HepG2 (cell line): ENCODE measurements at regions not wholly inside any gene's neighbourhood (a gene's known extent, or its start where the extent isn't known, plus 50 kb on each side); places are given as distances from the start of the nearest gene placed in this dataset.

Source experiments
- ATAC-seq: fragments of 200-7000 bp; cut with Tn5 transposase; 3 replicates; pipeline ENCODE4 v1.9.1; 2020; ENCODE audit warnings: mild to moderate bottlenecking, moderate library complexity
- BruUV-seq: library from RNA; stranded (reverse); fragments of 400-500 nt; replicated peaks from 2 replicates; lab custom pipeline; 2021; lab: Mats Ljungman, UMichigan
- CTCF ChIA-PET: fragments of 300-600 bp; formaldehyde crosslinking; extraction: SDS; loops from one replicate; lab custom pipeline; 2021; ENCODE audit warnings: low total read pairs, inconsistent platforms, low intra/inter-chr PET ratio; lab: Yijun Ruan, JAX
- POLR2A ChIA-PET: fragments of 350-600 bp; sonication (Branson Sonifier 250); formaldehyde crosslinking; loops from one replicate; lab custom pipeline; 2020; ENCODE audit warnings: antibody characterized with exemption, inconsistent platforms; lab: Yijun Ruan, JAX
- DNase-seq: peaks from one replicate; pipeline ENCODE4 v3.0.0-alpha.2; 2015; ENCODE audit warnings: low spot score
- FAIRE-seq: peaks from 3 replicates; lab custom pipeline; 2011; peaks lifted over from hg19 to GRCh38; lab: Jason Lieb, UNC
- H2AFZ ChIP-seq: one replicate; pipeline ENCODE4 v1.6.1; 2011; ENCODE audit warnings: low read length, inconsistent platforms
- H3K27ac ChIP-seq: fragments of 300-600 bp; 3 replicates; pipeline ENCODE4 v1.8.0; 2011; ENCODE audit warnings: mixed run types, mild to moderate bottlenecking, mixed read lengths, low read length, inconsistent platforms; ENCODE audit not compliant: insufficient read depth; ENCODE audit errors: extremely low read length
- H3K27me3 ChIP-seq, 2 experiments: fragments of 200-600 bp in 1 of 2; 2 replicates in 1 of 2; 3 replicates in 1 of 2; pipeline versions ENCODE4 v1.6.0 to v1.8.0; 2011; ENCODE audit warnings: low read length in 2 of 2, mild to moderate bottlenecking in 2 of 2, moderate library complexity in 2 of 2, inconsistent platforms in 1 of 2; ENCODE audit not compliant: insufficient read depth in 2 of 2, control insufficient read depth in 1 of 2
- H3K36me3 ChIP-seq, 2 experiments: fragments of 200-600 bp in 1 of 2; replicated peaks in 1 of 2; 2 replicates in 1 of 2; 3 replicates in 1 of 2; pipeline versions ENCODE4 v1.5.1 to v1.8.0; 2011; ENCODE audit warnings: low read length in 2 of 2, inconsistent platforms in 1 of 2; ENCODE audit not compliant: insufficient read depth in 2 of 2, control insufficient read depth in 1 of 2
- H3K4me1 ChIP-seq: 2 replicates; pipeline ENCODE4 v1.5.1; 2012; ENCODE audit warnings: low read length, inconsistent platforms; ENCODE audit not compliant: insufficient read depth
- H3K4me2 ChIP-seq: 2 replicates; pipeline ENCODE4 v1.6.0; 2011; ENCODE audit warnings: low read depth, low read length, inconsistent platforms
- H3K4me3 ChIP-seq, 3 experiments: fragments of 200-600 bp in 1 of 3; sonication (generic), shearing (Covaris generic) in 1 of 3; replicated peaks in 1 of 3; 2 replicates each; pipeline ENCODE4 v1.5.1; 2011 to 2016; ENCODE audit warnings: low read length in 3 of 3, inconsistent platforms in 2 of 3, low read depth in 2 of 3, mild to moderate bottlenecking in 2 of 3, control low read depth in 1 of 3, mixed read lengths in 1 of 3; ENCODE audit not compliant: insufficient read depth in 1 of 3
- H3K79me2 ChIP-seq: one replicate; pipeline ENCODE4 v1.6.1; 2011; ENCODE audit warnings: low read length, inconsistent platforms; ENCODE audit not compliant: insufficient read depth
- H3K9ac ChIP-seq: 2 replicates; pipeline ENCODE4 v1.6.0; 2011; ENCODE audit warnings: mild to moderate bottlenecking, low read depth, low read length, inconsistent platforms; ENCODE audit not compliant: insufficient read depth
- H3K9me3 ChIP-seq: 2 replicates; pipeline ENCODE4 v1.5.1; 2012; ENCODE audit warnings: mild to moderate bottlenecking, low read length
- H4K20me1 ChIP-seq: 2 replicates; pipeline ENCODE4 v1.6.0; 2011; ENCODE audit warnings: inconsistent platforms, mild to moderate bottlenecking, low read length, moderate library complexity; ENCODE audit not compliant: insufficient read depth
- FOXA1 ChIP-seq, 2 experiments: fragments of 450-650 bp in 1 of 2; sonication (generic) in 1 of 2; formaldehyde crosslinking in 1 of 2; IDR thresholded peaks; 2 replicates each; pipeline versions ENCODE4 v1.4.0 to v1.6.1; 2016 to 2020; ENCODE audit warnings: missing genetic modification reagents in 1 of 2
- GLMP ChIP-seq: sonication (generic); formaldehyde crosslinking; IDR thresholded peaks from 2 replicates; pipeline ENCODE4 v1.9.0; 2021; ENCODE audit warnings: missing genetic modification reagents, mild to moderate bottlenecking, borderline replicate concordance
- JDP2 ChIP-seq: sonication (generic); formaldehyde crosslinking; IDR thresholded peaks from 2 replicates; pipeline ENCODE4 v1.8.1; 2022; ENCODE audit warnings: missing genetic modification reagents, borderline replicate concordance
- NFE2 ChIP-seq: sonication (generic); formaldehyde crosslinking; IDR thresholded peaks from 2 replicates; pipeline ENCODE4 v1.4.0; 2020; ENCODE audit warnings: missing genetic modification reagents
- REPIN1 ChIP-seq: sonication (generic); formaldehyde crosslinking; IDR thresholded peaks from 2 replicates; pipeline ENCODE4 v1.8.0; 2022; ENCODE audit warnings: missing genetic modification reagents, low read depth, mild to moderate bottlenecking, borderline replicate concordance
- XRCC5 ChIP-seq: fragments of 200-400 bp; formaldehyde crosslinking; optimal IDR thresholded peaks from 2 replicates; pipeline ENCODE3; 2017; ENCODE audit warnings: mild to moderate bottlenecking, low read length
- ZKSCAN1 ChIP-seq: fragments of 150-350 bp; IDR thresholded peaks from 2 replicates; pipeline ENCODE4 v1.6.1; 2014; ENCODE audit warnings: low read length
- ZNF12 ChIP-seq: sonication (generic); formaldehyde crosslinking; IDR thresholded peaks from 2 replicates; pipeline ENCODE4 v1.5.0; 2020; ENCODE audit warnings: missing genetic modification reagents
- ZNF20 ChIP-seq: sonication (generic); formaldehyde crosslinking; IDR thresholded peaks from 2 replicates; pipeline ENCODE4 v1.4.0; 2020; ENCODE audit warnings: mild to moderate bottlenecking, moderate library complexity, missing genetic modification reagents
- ZNF724P ChIP-seq: sonication (generic); formaldehyde crosslinking; IDR thresholded peaks from 2 replicates; pipeline ENCODE4 v1.8.0; 2022; ENCODE audit warnings: missing genetic modification reagents, borderline replicate concordance
- WGBS: methylation state at CpG from one replicate; pipeline ENCODE4 v1.1.6; 2017; ENCODE audit warnings: low lambda C conversion rate; 5-methylcytosine and 5-hydroxymethylcytosine counted together
- in situ Hi-C: cut with HindIII; loops from 2 replicates; pipeline ENCODE4 v1.10.0; 2017; ENCODE audit warnings: low pct_unique_long_range_greater_than_20kb; ENCODE audit not compliant: extremely low pct_ligation_motif_present
- intact Hi-C: fragments of 100-400 bp; cut with micrococcal nuclease; formaldehyde crosslinking; loops from one replicate; pipeline ENCODE4 v1.10.0; 2022; ENCODE audit not compliant: unreplicated experiment

- TF ChIP-seq GLMP (no peak), REPIN1 (CRISPR knock-in tag) (no peak), ZNF20 (CRISPR knock-in tag) (no peak), FOXA1 (IDR thresholded peaks at IDR 0.05) (no peak), FOXA1 (CRISPR knock-in tag; IDR thresholded peaks at IDR 0.05) (0 out of 2 replicates have a peak, but pooled peaks have one; percentile 18), JDP2 (no peak), ZNF12 (CRISPR knock-in tag) (no peak), NFE2 (no peak), XRCC5 (no peak), ZKSCAN1 (0 out of 2 replicates have a peak, but pooled peaks have one; percentile 4)
- TF ChIP-seq, all 625 proteins: peak for 5
These were observed 61.4 kb downstream of the CEBPB start (continued) for GRCh38 chr20:50251992-50252511.

GRCh38 chr20:50252701-50253100 is 62.1 kb downstream of the CEBPB start:
- H2AFZ ChIP-seq, result no peak overlapping the region
- H4K20me1 ChIP-seq, result no peaks in the 10 kb centered on the region
- peaks cover 41% of the 10 kb centered on the region for H3K4me1 ChIP-seq
- H3K79me2 ChIP-seq, result no peaks in the 10 kb centered on the region
- DNase-seq (no peak), ATAC-seq (no peak), FAIRE-seq (no peak)
- H3K4me2 ChIP-seq, result no peak overlapping the region
- H3K36me3 ChIP-seq, result no peaks in the 10 kb centered on the region
- in situ Hi-C loops, result no loop called here
- ChIA-PET POLR2A (no interaction called here), CTCF (no interaction called here)
- H3K27me3 ChIP-seq, result peaks cover 12 to 41% of the 10 kb centered on the region in 2 experiments; a peak in 4 of 5 replicates
- no TSS peak for BruUV-seq
- no peak for TF ChIP-seq ZNF724P (CRISPR knock-in tag)
- intact Hi-C loops, result no loop called here
- WGBS, result 47% methylated on average over 7 of the region's 7 CpGs
- no peaks in the 10 kb centered on the region for H3K9me3 ChIP-seq
- H3K27ac ChIP-seq, result no peak overlapping the region
- no peak overlapping the region for H3K4me3 ChIP-seq
- H3K9ac ChIP-seq, result no peak overlapping the region
